HepG2 (cell line): ENCODE measurements at regions not wholly inside any gene's neighbourhood (a gene's known extent, or its start where the extent isn't known, plus 50 kb on each side); places are given as distances from the start of the nearest gene placed in this dataset.

Source experiments
- ATAC-seq: fragments of 200-7000 bp; cut with Tn5 transposase; 3 replicates; pipeline ENCODE4 v1.9.1; 2020; ENCODE audit warnings: mild to moderate bottlenecking, moderate library complexity
- BruUV-seq: library from RNA; stranded (reverse); fragments of 400-500 nt; replicated peaks from 2 replicates; lab custom pipeline; 2021; lab: Mats Ljungman, UMichigan
- CTCF ChIA-PET: fragments of 300-600 bp; formaldehyde crosslinking; extraction: SDS; loops from one replicate; lab custom pipeline; 2021; ENCODE audit warnings: low total read pairs, inconsistent platforms, low intra/inter-chr PET ratio; lab: Yijun Ruan, JAX
- POLR2A ChIA-PET: fragments of 350-600 bp; sonication (Branson Sonifier 250); formaldehyde crosslinking; loops from one replicate; lab custom pipeline; 2020; ENCODE audit warnings: antibody characterized with exemption, inconsistent platforms; lab: Yijun Ruan, JAX
- DNase-seq: peaks from one replicate; pipeline ENCODE4 v3.0.0-alpha.2; 2015; ENCODE audit warnings: low spot score
- FAIRE-seq: peaks from 3 replicates; lab custom pipeline; 2011; peaks lifted over from hg19 to GRCh38; lab: Jason Lieb, UNC
- H2AFZ ChIP-seq: one replicate; pipeline ENCODE4 v1.6.1; 2011; ENCODE audit warnings: low read length, inconsistent platforms
- H3K27ac ChIP-seq: fragments of 300-600 bp; 3 replicates; pipeline ENCODE4 v1.8.0; 2011; ENCODE audit warnings: mixed run types, mild to moderate bottlenecking, mixed read lengths, low read length, inconsistent platforms; ENCODE audit not compliant: insufficient read depth; ENCODE audit errors: extremely low read length
- H3K27me3 ChIP-seq, 2 experiments: fragments of 200-600 bp in 1 of 2; 2 replicates in 1 of 2; 3 replicates in 1 of 2; pipeline versions ENCODE4 v1.6.0 to v1.8.0; 2011; ENCODE audit warnings: low read length in 2 of 2, mild to moderate bottlenecking in 2 of 2, moderate library complexity in 2 of 2, inconsistent platforms in 1 of 2; ENCODE audit not compliant: insufficient read depth in 2 of 2, control insufficient read depth in 1 of 2
- H3K36me3 ChIP-seq, 2 experiments: fragments of 200-600 bp in 1 of 2; replicated peaks in 1 of 2; 2 replicates in 1 of 2; 3 replicates in 1 of 2; pipeline versions ENCODE4 v1.5.1 to v1.8.0; 2011; ENCODE audit warnings: low read length in 2 of 2, inconsistent platforms in 1 of 2; ENCODE audit not compliant: insufficient read depth in 2 of 2, control insufficient read depth in 1 of 2
- H3K4me1 ChIP-seq: 2 replicates; pipeline ENCODE4 v1.5.1; 2012; ENCODE audit warnings: low read length, inconsistent platforms; ENCODE audit not compliant: insufficient read depth
- H3K4me2 ChIP-seq: 2 replicates; pipeline ENCODE4 v1.6.0; 2011; ENCODE audit warnings: low read depth, low read length, inconsistent platforms
- H3K4me3 ChIP-seq, 3 experiments: fragments of 200-600 bp in 1 of 3; sonication (generic), shearing (Covaris generic) in 1 of 3; replicated peaks in 1 of 3; 2 replicates each; pipeline ENCODE4 v1.5.1; 2011 to 2016; ENCODE audit warnings: low read length in 3 of 3, inconsistent platforms in 2 of 3, low read depth in 2 of 3, mild to moderate bottlenecking in 2 of 3, control low read depth in 1 of 3, mixed read lengths in 1 of 3; ENCODE audit not compliant: insufficient read depth in 1 of 3
- H3K79me2 ChIP-seq: one replicate; pipeline ENCODE4 v1.6.1; 2011; ENCODE audit warnings: low read length, inconsistent platforms; ENCODE audit not compliant: insufficient read depth
- H3K9ac ChIP-seq: 2 replicates; pipeline ENCODE4 v1.6.0; 2011; ENCODE audit warnings: mild to moderate bottlenecking, low read depth, low read length, inconsistent platforms; ENCODE audit not compliant: insufficient read depth
- H3K9me3 ChIP-seq: 2 replicates; pipeline ENCODE4 v1.5.1; 2012; ENCODE audit warnings: mild to moderate bottlenecking, low read length
- H4K20me1 ChIP-seq: 2 replicates; pipeline ENCODE4 v1.6.0; 2011; ENCODE audit warnings: inconsistent platforms, mild to moderate bottlenecking, low read length, moderate library complexity; ENCODE audit not compliant: insufficient read depth
- ATF2 ChIP-seq: sonication (generic); formaldehyde crosslinking; IDR thresholded peaks from 2 replicates; pipeline ENCODE4 v1.4.0; 2020; ENCODE audit warnings: missing genetic modification reagents
- CBX2 ChIP-seq, 2 experiments: fragments of 200-600 bp in 1 of 2; sonication (generic); formaldehyde crosslinking in 1 of 2; IDR thresholded peaks; 2 replicates each; pipeline versions ENCODE4 v1.7.0 to v1.8.1; 2018 to 2022; ENCODE audit warnings: low read depth in 2 of 2, low read length in 1 of 2, mild to moderate bottlenecking in 1 of 2, missing genetic modification reagents in 1 of 2
- EP300 ChIP-seq, 3 experiments: sonication (generic) in 1 of 3; formaldehyde crosslinking in 1 of 3; IDR thresholded peaks; 2 replicates each; pipeline versions ENCODE4 v1.5.1 to v1.6.1; 2011 to 2020; ENCODE audit warnings: low read depth in 2 of 3, low read length in 2 of 3, borderline replicate concordance in 1 of 3, improper control_type of control experiment in 1 of 3, mild to moderate bottlenecking in 1 of 3, missing genetic modification reagents in 1 of 3, moderate library complexity in 1 of 3
- FOSL2 ChIP-seq: sonication (generic); formaldehyde crosslinking; IDR thresholded peaks from 2 replicates; pipeline ENCODE4 v1.4.0; 2020; ENCODE audit warnings: missing genetic modification reagents
- GATAD1 ChIP-seq: IDR thresholded peaks from 2 replicates; pipeline ENCODE4 v1.6.1; 2016; ENCODE audit warnings: missing genetic modification reagents, missing compliant biosample characterization
- HNRNPL ChIP-seq: fragments of 200-400 bp; formaldehyde crosslinking; IDR thresholded peaks from 2 replicates; pipeline ENCODE4 v1.6.1; 2017; ENCODE audit warnings: mild to moderate bottlenecking, low read depth, low read length
- HOXA3 ChIP-seq: sonication (generic); formaldehyde crosslinking; IDR thresholded peaks from 2 replicates; pipeline ENCODE4 v1.5.0; 2020; ENCODE audit warnings: missing genetic modification reagents
- MAFK ChIP-seq, 2 experiments: IDR thresholded peaks in 1 of 2; conservative IDR thresholded peaks in 1 of 2; 2 replicates each; pipeline ENCODE4 v1.6.1; 2011; ENCODE audit warnings: improper control_type of control experiment in 2 of 2, low read length in 2 of 2
- MEIS1 ChIP-seq: sonication (generic); formaldehyde crosslinking; IDR thresholded peaks from 2 replicates; pipeline ENCODE4 v1.9.0; 2021; ENCODE audit warnings: mild to moderate bottlenecking, missing genetic modification reagents, moderate library complexity, borderline replicate concordance
- PCBP2 ChIP-seq: fragments of 200-400 bp; formaldehyde crosslinking; optimal IDR thresholded peaks from 2 replicates; pipeline ENCODE3; 2018; ENCODE audit warnings: low read length, low read depth; ENCODE audit not compliant: poor library complexity, severe bottlenecking
- RBM39 ChIP-seq: fragments of 200-400 bp; formaldehyde crosslinking; IDR thresholded peaks from one replicate; pipeline ENCODE4 v1.6.1; 2018; ENCODE audit warnings: antibody characterized with exemption, mild to moderate bottlenecking, low read depth, low read length; ENCODE audit not compliant: poor library complexity, severe bottlenecking
- SNRNP70 ChIP-seq: fragments of 200-400 bp; formaldehyde crosslinking; IDR thresholded peaks from 2 replicates; pipeline ENCODE4 v1.6.1; 2017; ENCODE audit warnings: mild to moderate bottlenecking, low read depth, low read length, moderate library complexity
- TRIM22 ChIP-seq: fragments of 450-650 bp; IDR thresholded peaks from 2 replicates; pipeline ENCODE4 v1.6.1; 2017
- ZFP36L2 ChIP-seq: sonication (generic); formaldehyde crosslinking; IDR thresholded peaks from 2 replicates; pipeline ENCODE4 v1.4.0; 2020; ENCODE audit warnings: missing genetic modification reagents
- ZFP41 ChIP-seq: sonication (generic); formaldehyde crosslinking; IDR thresholded peaks from 2 replicates; pipeline ENCODE4 v1.4.0; 2020; ENCODE audit warnings: mild to moderate bottlenecking, missing genetic modification reagents, borderline replicate concordance
- ZNF207 ChIP-seq: fragments of 450-650 bp; IDR thresholded peaks from 2 replicates; pipeline ENCODE4 v1.6.1; 2016; ENCODE audit warnings: antibody characterized with exemption, borderline replicate concordance
- ZNF496 ChIP-seq: sonication (generic); formaldehyde crosslinking; IDR thresholded peaks from 2 replicates; pipeline ENCODE4 v1.8.1; 2023; ENCODE audit warnings: mild to moderate bottlenecking, moderate library complexity, missing genetic modification reagents; ENCODE audit not compliant: insufficient replicate concordance
- ZNF503 ChIP-seq: sonication (generic); formaldehyde crosslinking; IDR thresholded peaks from 2 replicates; pipeline ENCODE4 v1.4.0; 2020; ENCODE audit warnings: missing genetic modification reagents
- ZNF619 ChIP-seq: sonication (generic); formaldehyde crosslinking; IDR thresholded peaks from 2 replicates; pipeline ENCODE4 v1.4.0; 2020; ENCODE audit warnings: mild to moderate bottlenecking, missing genetic modification reagents
- ZNF782 ChIP-seq: sonication (generic); formaldehyde crosslinking; IDR thresholded peaks from 2 replicates; pipeline ENCODE4 v1.4.0; 2020; ENCODE audit warnings: missing genetic modification reagents, mild to moderate bottlenecking, borderline replicate concordance
- WGBS: methylation state at CpG from one replicate; pipeline ENCODE4 v1.1.6; 2017; ENCODE audit warnings: low lambda C conversion rate; 5-methylcytosine and 5-hydroxymethylcytosine counted together
- in situ Hi-C: cut with HindIII; loops from 2 replicates; pipeline ENCODE4 v1.10.0; 2017; ENCODE audit warnings: low pct_unique_long_range_greater_than_20kb; ENCODE audit not compliant: extremely low pct_ligation_motif_present
- intact Hi-C: fragments of 100-400 bp; cut with micrococcal nuclease; formaldehyde crosslinking; loops from one replicate; pipeline ENCODE4 v1.10.0; 2022; ENCODE audit not compliant: unreplicated experiment

GRCh38 chr13:38024431-38024830 lies 154.9 kb upstream of the TRPC4 start (continued):
- no peak for TF ChIP-seq ZNF503 (CRISPR knock-in tag)

GRCh38 chr13:38017320-38017719 lies 147.7 kb upstream of the TRPC4 start:
- Histone ChIP-seq H3K9ac (no peak overlapping the region), H3K4me3 (no peak overlapping the region), H2AFZ (no peak overlapping the region), H3K27me3 (no peaks in the 10 kb centered on the region), H3K4me2 (no peak overlapping the region), H3K9me3 (peaks cover 45% of the 10 kb centered on the region), H3K36me3 (no peaks in the 10 kb centered on the region), H3K79me2 (no peaks in the 10 kb centered on the region), H4K20me1 (no peaks in the 10 kb centered on the region), H3K27ac (no peak overlapping the region), H3K4me1 (no peaks in the 10 kb centered on the region)
- DNase-seq = no peak
- POLR2A ChIA-PET = no interaction called here
- FAIRE-seq = no peak
- WGBS = 7% methylated on average over 2 of the region's 2 CpGs
- no TSS peak for BruUV-seq
- no peak for ATAC-seq
- intact Hi-C loops = no loop called here
- in situ Hi-C loops = no loop called here
- CTCF ChIA-PET = no interaction called here
- no peak for TF ChIP-seq TRIM22
- no peak for TF ChIP-seq ZNF496 (CRISPR knock-in tag)
- TF ChIP-seq ATF2 = no peak
- TF ChIP-seq RBM39 = no peak
- no peak for TF ChIP-seq MEIS1 (CRISPR knock-in tag)
- no peak for TF ChIP-seq PCBP2
- TF ChIP-seq SNRNP70 = no peak
- no peak for TF ChIP-seq ZNF619 (CRISPR knock-in tag)
- no peak for TF ChIP-seq HOXA3 (CRISPR knock-in tag)
- no peak for TF ChIP-seq ZNF207
- no peak for TF ChIP-seq CBX2 (IDR thresholded peaks at IDR 0.05; ENCODE audit: low read depth, low read length)
- TF ChIP-seq CBX2 (CRISPR knock-in tag; IDR thresholded peaks at IDR 0.05; ENCODE audit: low read depth) = no peak
- no peak for TF ChIP-seq ZNF782
- TF ChIP-seq FOSL2 (CRISPR knock-in tag) = no peak
- no peak for TF ChIP-seq HNRNPL
- no peak for TF ChIP-seq GATAD1 (CRISPR knock-in tag)
- no peak for TF ChIP-seq MAFK (conservative IDR thresholded peaks at IDR 0.05 in 1 of 2, IDR thresholded peaks at IDR 0.05 in 1 of 2; ENCODE audit: low read length in 2 of 2)
- no peak for TF ChIP-seq ZFP41 (CRISPR knock-in tag)
- TF ChIP-seq ZFP36L2 (CRISPR knock-in tag) = no peak
- TF ChIP-seq EP300 (IDR thresholded peaks at IDR 0.05; ENCODE audit: low read depth in 2 of 2, low read length in 2 of 2) = no peak
- no peak for TF ChIP-seq EP300 (CRISPR knock-in tag; IDR thresholded peaks at IDR 0.05; ENCODE audit: borderline replicate concordance)
